Stimulated activated CD4-positive, alpha-beta T cell treated with anti-CD3 and anti-CD28 coated beads, Interleukin-2, amount 100 ng/mL, for 4 hours (primary cell): ENCODE measurements at regions not wholly inside any gene's neighbourhood (a gene's known extent, or its start where the extent isn't known, plus 50 kb on each side); places are given as distances from the start of the nearest gene placed in this dataset.
"Not testable (repeated sequence)": the region's sequence is repeated elsewhere in the genome, so short reads cannot be mapped to it uniquely, and the experiment has no call there.

ENCODE experiments used
- DNase-seq: peaks from one replicate; pipeline ENCODE4 v3.0.0-alpha.2; 2020; ENCODE audit warnings: low read depth

- no peak for DNase-seq
These were observed 540.5 kb downstream of the BTBD3 start for GRCh38 chr20:12458241-12458640.

GRCh38 chr20:12464036-12464435 is 544.7 kb upstream of the SPTLC3 start:
- no peak for DNase-seq

GRCh38 chr20:12466915-12467314 is 541.9 kb upstream of the SPTLC3 start:
- DNase-seq, result no peak

- no peak for DNase-seq
These were observed 541.0 kb upstream of the SPTLC3 start for GRCh38 chr20:12467758-12468157.

GRCh38 chr20:12482661-12483060 is 526.1 kb upstream of the SPTLC3 start:
- no peak for DNase-seq

- DNase-seq, result no peak
These were observed 506.3 kb upstream of the SPTLC3 start for GRCh38 chr20:12502443-12502842.

- no peak for DNase-seq
These were observed 504.0 kb upstream of the SPTLC3 start for GRCh38 chr20:12504779-12505178.

GRCh38 chr20:12511499-12511898 is 497.3 kb upstream of the SPTLC3 start:
- no peak for DNase-seq

- no peak for DNase-seq
These were observed 496.0 kb upstream of the SPTLC3 start for GRCh38 chr20:12512755-12513154.

GRCh38 chr20:12528104-12528503 is 480.7 kb upstream of the SPTLC3 start:
- DNase-seq, result no peak

GRCh38 chr20:12528591-12529041 is 480.2 kb upstream of the SPTLC3 start:
- DNase-seq, result no peak

- DNase-seq, result no peak
These were observed 477.1 kb upstream of the SPTLC3 start for GRCh38 chr20:12531626-12532025.

- no peak for DNase-seq
These were observed 473.5 kb upstream of the SPTLC3 start for GRCh38 chr20:12535316-12535715.

- no peak for DNase-seq
These were observed 473.0 kb upstream of the SPTLC3 start for GRCh38 chr20:12535770-12536169.

- DNase-seq, result no peak
These were observed 454.3 kb upstream of the SPTLC3 start for GRCh38 chr20:12554426-12554825.

GRCh38 chr20:12555369-12555768 is 453.4 kb upstream of the SPTLC3 start:
- DNase-seq, result no peak

GRCh38 chr20:12555849-12556248 is 452.9 kb upstream of the SPTLC3 start:
- not testable (repeated sequence) for DNase-seq

- DNase-seq, result no peak
These were observed 451.5 kb upstream of the SPTLC3 start for GRCh38 chr20:12557224-12557623.

GRCh38 chr20:12564979-12565378 is 443.8 kb upstream of the SPTLC3 start:
- DNase-seq, result no peak

- DNase-seq, result no peak
These were observed 442.2 kb upstream of the SPTLC3 start for GRCh38 chr20:12566596-12566995.

GRCh38 chr20:12570371-12570770 is 438.4 kb upstream of the SPTLC3 start:
- no peak for DNase-seq

- DNase-seq, result no peak
These were observed 435.3 kb upstream of the SPTLC3 start for GRCh38 chr20:12573442-12573841.

GRCh38 chr20:12575352-12576095 is 433.2 kb upstream of the SPTLC3 start:
- no peak for DNase-seq

GRCh38 chr20:12577213-12577612 is 431.6 kb upstream of the SPTLC3 start:
- DNase-seq, result no peak
